ENCODE measurements at regions not wholly inside any gene's neighbourhood (a gene's known extent, or its start where the extent isn't known, plus 50 kb on each side); places are given as distances from the start of the nearest gene placed in this dataset.

DNA sequence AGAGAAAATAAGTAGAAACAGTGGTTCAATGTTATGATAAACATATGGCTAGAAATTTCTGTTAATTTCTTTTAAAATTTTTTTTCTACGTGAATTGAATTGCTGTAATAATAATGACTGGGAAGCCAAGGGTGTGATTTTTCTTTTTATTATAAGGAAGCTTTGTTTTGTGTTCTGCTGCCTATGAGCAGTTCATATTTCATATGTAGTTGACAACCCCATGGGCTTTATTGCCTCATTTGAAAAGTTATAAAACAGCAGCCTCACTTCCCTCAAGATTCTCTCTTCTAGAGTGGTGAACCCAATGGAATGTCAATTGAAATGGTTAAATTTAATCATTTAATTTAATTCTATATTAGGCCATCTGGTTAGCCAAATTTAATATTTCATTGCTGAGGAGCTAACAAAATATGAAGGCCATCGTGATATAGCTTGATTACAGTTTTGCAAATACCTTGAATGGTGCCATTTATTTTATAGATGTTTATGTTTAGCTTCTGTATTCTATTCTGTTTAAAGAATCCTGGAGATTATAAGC lies 72.6 kb upstream of the DOCK10 start:
- TF ChIP-seq CTCF (IDR thresholded peaks at IDR 0.05; ENCODE audit: extremely low read depth in 1 of 2, insufficient read depth in 1 of 2, low read depth in 1 of 2, low read length in 2 of 2), result no peak
- TF ChIP-seq POLR2AphosphoS5 (IDR thresholded peaks at IDR 0.05; ENCODE audit: insufficient read depth, low read depth, low read length), result no peak

All from endothelial cell of umbilical vein (primary cell).